ENCODE measurements at regions not wholly inside any gene's neighbourhood (a gene's known extent, or its start where the extent isn't known, plus 50 kb on each side); places are given as distances from the start of the nearest gene placed in this dataset.

- DNase-seq, result no peak
These were observed 210.3 kb upstream of the ONECUT1 start for GRCh38 chr15:53000409-53000808.

- DNase-seq, result no peak
These were observed 207.0 kb upstream of the ONECUT1 start for GRCh38 chr15:52997123-52997522.

GRCh38 chr15:52994290-52994689 is 204.2 kb upstream of the ONECUT1 start:
- DNase-seq, result no peak

GRCh38 chr15:52984507-52984906 is 194.4 kb upstream of the ONECUT1 start:
- DNase-seq, result no peak

GRCh38 chr15:52980446-52980845 is 190.3 kb upstream of the ONECUT1 start:
- DNase-seq, result no peak

GRCh38 chr15:52976516-52977075 is 186.5 kb upstream of the ONECUT1 start:
- DNase-seq, result no peak

GRCh38 chr15:52975941-52976449 is 185.9 kb upstream of the ONECUT1 start:
- no peak for DNase-seq

GRCh38 chr15:52963865-52964264 is 173.7 kb upstream of the ONECUT1 start:
- no peak for DNase-seq

GRCh38 chr15:52960283-52960682 is 170.1 kb upstream of the ONECUT1 start:
- DNase-seq, result no peak

- no peak for DNase-seq
These were observed 153.6 kb upstream of the ONECUT1 start for GRCh38 chr15:52943746-52944145.

- no peak for DNase-seq
These were observed 146.4 kb upstream of the ONECUT1 start for GRCh38 chr15:52936489-52936888.

GRCh38 chr15:52925130-52925529 is 135.0 kb upstream of the ONECUT1 start:
- no peak for DNase-seq

- DNase-seq, result no peak
These were observed 134.5 kb upstream of the ONECUT1 start for GRCh38 chr15:52924630-52925029.

GRCh38 chr15:52923626-52924025 is 133.5 kb upstream of the ONECUT1 start:
- DNase-seq, result no peak

- no peak for DNase-seq
These were observed 132.7 kb upstream of the ONECUT1 start for GRCh38 chr15:52922871-52923270.

- DNase-seq, result no peak
These were observed 122.0 kb upstream of the ONECUT1 start for GRCh38 chr15:52912172-52912571.

- DNase-seq, result no peak
These were observed 103.2 kb upstream of the ONECUT1 start for GRCh38 chr15:52893338-52893737.

GRCh38 chr15:52879904-52880303 is 89.8 kb upstream of the ONECUT1 start:
- DNase-seq, result no peak

- DNase-seq, result no peak
These were observed 89.0 kb upstream of the ONECUT1 start for GRCh38 chr15:52879145-52879544.

GRCh38 chr15:52876991-52877663 is 87.0 kb upstream of the ONECUT1 start:
- no peak for DNase-seq

GRCh38 chr15:52872036-52872818 is 82.1 kb upstream of the ONECUT1 start:
- DNase-seq, result no peak

- DNase-seq, result no peak
These were observed 79.9 kb upstream of the ONECUT1 start for GRCh38 chr15:52870015-52870414.

GRCh38 chr15:52866698-52867097 is 76.6 kb upstream of the ONECUT1 start:
- no peak for DNase-seq

GRCh38 chr15:52862677-52863076 is 72.5 kb upstream of the ONECUT1 start:
- DNase-seq, result no peak

Measured in CD4-positive, alpha-beta T cell treated with Interferon alpha-2 for 1 hour (primary cell).